Fibroblast of the conjunctiva (primary cell): ENCODE measurements at regions not wholly inside any gene's neighbourhood (a gene's known extent, or its start where the extent isn't known, plus 50 kb on each side); places are given as distances from the start of the nearest gene placed in this dataset.
A peak's percentile ranks its signal among the peaks of the same experiment; 100 is the strongest.
"Not testable (repeated sequence)": the region's sequence is repeated elsewhere in the genome, so short reads cannot be mapped to it uniquely, and the experiment has no call there.

Source experiments
- DNase-seq: peaks from one replicate; pipeline ENCODE4 v3.0.0-alpha.2; 2010; ENCODE audit warnings: low read depth

DNA sequence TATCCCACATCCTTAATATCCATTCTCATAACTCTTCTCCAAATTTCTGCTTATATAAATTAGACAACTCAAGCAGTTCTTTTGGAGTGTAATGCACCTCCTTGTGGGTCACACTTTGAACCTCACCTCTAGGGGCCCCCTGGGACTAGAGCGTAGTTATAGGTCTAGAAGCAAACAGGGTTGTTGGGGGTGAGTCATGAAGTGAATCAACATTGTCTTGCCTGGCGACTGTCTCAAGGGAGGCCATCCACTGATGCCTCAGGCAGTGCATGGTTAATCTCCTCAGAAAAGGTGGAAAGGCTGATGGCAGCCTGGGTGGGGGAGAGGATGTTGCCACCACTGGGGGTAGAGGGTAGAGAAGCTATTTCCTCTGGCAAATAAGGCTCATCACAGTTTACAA is 129.1 kb downstream of the TNFRSF21 start:
- peak; percentile 52 for DNase-seq

DNA sequence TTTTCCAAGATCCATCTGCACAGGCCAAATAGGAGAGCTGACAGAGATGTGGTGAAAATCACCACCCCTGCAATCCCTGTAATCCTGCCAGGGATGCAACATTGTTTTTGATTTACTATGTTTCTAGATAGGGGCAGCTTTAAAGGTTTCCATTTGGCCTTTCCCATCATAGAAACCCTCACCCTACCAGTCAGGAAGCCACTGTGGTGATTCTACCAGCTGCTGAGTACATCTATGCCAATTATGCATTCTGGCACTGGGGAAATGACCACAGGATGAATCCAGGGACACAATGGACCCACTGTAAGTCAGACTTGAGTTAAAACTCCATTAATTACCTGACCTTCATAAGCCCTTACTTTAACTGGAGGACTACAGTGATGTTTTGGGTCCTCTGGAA is 130.4 kb downstream of the TNFRSF21 start:
- no peak for DNase-seq

DNA sequence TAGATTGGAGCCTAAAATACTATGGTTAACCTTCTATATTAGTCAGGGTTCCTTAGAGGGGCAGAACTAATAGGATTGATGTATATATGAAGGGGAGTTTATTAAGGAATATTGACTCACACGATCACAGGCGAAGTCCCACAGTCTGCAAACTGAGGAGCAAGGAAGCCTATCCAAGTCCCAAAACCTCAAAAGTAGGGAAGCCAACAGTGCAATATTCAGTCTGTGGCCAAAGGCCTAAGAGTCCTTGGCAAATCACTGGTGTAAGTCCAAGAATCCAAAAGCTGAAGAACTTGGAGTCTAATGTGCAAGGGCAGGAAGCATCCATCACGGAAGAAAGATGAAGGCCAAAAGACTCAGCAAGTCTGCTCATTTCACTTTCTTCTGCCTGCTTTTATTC is 133.5 kb upstream of the ADGRF1 start:
- no peak for DNase-seq

DNA sequence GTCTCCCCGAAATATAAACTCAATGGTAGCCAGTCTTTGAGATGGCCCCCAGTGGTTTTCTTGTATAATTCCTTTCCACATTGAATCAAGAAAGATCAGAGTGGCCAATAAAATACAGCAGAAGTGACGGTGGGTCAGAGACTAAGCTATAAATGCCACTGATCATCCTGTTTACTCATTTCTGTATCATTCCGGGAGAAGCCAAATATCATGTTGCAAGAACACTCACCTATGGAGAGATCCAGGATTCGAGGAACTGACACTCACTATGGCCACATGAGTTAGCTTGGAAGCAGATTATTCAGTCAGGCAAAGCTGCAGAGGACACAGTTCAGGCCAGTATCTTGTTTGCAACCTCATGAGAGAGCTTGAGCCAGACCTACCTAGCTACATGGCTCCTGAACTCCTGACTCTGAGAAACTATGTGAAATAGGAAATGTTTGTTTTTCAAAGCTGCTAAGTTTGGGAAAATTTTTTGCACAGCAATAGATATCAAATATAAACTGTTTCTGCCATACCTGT is 132.4 kb upstream of the ADGRF1 start:
- no peak for DNase-seq

DNA sequence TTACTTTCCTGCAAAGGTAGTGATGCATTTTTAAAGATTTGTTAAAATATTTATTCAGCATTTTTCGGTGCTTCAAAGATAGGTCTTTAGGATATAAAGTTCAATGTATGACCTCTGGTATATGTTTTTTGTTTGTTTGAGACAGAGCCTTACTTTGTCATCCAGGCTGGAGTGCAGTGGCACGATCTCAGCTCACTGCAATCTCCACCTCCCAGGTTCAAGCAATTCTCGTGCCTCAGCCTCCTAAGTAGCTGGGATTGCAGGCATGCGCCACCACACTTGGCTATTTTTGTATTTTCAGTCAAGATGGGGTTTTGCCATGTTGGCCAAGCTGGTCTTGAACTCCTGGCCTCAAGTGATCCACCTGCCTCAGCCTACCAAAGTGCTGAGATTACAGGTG is 131.9 kb upstream of the ADGRF1 start:
- DNase-seq: not testable (repeated sequence)

DNA sequence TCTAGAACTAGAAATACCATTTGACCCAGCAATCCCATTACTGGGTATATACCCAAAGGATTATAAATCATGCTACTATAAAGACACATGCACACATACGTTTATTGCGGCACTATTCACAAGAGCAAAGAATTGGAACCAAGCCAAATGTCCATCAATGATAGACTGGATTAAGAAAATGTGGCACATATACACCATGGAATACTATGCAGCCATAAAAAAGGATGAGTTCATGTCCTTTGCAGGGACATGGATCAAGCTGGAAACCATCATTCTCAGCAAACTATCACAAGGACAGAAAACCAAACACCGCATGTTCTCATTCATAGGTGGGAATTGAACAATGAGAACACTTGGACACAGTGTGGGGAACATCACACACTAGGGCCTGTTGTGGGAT is 131.0 kb upstream of the ADGRF1 start:
- DNase-seq: not testable (repeated sequence)

DNA sequence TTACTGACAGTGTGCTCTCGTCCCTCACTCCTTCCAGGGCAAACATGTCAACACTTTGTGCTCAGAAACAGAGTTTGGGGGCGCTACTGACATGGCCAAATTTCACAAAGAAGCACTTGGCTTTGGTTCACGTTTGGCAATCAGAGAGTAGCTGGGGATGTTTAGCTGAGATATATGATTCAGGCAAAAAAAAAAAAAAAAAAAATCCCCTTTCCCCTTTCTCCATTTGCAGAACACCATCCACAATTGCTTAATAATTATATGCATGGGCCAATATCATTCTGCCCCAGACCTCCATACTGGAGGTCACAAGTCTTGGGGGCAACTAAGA is 128.4 kb upstream of the ADGRF1 start:
- DNase-seq: no peak

DNA sequence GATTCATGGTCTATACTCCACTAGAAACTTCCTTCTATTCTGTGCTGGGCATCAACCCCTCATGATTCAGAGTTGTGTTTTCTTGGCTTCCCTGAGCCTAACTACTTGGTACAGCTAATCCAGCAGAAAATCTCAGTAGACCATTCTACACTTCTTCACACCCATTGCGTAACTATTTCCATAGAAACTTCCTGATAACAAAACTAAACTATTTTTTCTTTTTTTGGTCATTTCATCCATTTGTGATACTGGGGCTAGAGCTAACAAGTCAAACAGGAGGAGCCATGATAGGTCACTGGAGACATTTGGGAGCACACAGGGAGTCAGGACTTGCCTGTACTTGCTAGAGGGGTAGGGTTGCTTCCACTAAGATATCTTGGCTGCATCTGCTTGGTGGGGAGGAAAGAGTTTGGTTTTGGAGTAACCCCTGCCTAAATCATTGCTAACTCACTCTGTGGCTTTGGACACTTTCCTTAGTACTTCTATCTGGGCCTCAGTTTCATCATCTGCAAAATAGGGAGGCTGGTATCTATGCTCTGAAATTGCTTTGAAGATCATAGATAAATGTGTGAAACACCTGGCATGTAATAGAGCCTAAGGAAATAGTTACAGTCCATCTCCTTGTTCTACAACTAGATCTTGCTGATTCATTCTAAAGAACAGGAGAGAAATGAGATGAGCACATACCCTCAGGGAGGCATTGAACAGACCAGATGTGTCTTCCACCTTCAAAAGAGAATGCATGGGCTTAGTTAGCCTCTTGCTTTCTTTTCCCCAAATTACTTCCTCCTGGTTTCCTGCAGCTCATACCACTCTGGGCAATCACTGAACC is 127.9 kb upstream of the ADGRF1 start:
- DNase-seq: peak; percentile 93

DNA sequence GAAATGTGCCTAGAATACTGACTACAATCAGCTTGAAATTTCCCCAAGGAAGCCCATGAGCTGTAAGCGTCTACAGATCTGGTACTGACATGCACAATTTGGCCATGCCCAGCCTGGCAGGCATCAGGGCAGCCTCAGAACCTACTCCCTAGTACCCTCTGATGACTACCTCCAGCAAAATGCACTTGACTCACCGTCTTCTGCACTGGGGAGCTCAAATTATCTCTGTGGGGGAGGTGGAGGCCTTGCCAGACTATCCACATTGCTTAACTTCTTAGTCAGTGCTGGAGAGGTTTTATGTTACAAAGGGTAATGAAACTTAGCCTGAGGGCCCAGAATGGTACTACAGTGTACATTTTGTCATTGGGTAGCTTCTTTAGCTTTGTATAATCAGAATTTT is 126.0 kb upstream of the ADGRF1 start:
- peak; percentile 97 for DNase-seq

DNA sequence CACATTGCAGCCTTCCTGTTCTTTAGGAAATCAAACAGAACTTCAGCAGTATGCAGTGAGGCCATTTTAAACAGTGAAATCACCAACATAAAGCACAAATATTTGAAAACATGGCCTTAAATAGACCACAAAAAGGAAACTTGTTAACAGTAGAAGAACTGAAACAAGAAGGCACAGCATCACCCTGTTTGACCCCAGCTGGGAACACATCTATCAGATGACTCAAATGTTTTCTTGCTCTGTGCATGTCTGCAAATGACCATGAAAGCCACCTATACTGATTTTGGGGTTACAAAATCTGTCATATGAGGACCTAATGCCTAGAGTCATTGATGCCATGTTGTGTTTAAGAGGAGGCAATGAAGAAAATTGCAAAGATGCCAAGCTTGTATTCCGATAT is 123.8 kb upstream of the ADGRF1 start:
- no peak for DNase-seq

DNA sequence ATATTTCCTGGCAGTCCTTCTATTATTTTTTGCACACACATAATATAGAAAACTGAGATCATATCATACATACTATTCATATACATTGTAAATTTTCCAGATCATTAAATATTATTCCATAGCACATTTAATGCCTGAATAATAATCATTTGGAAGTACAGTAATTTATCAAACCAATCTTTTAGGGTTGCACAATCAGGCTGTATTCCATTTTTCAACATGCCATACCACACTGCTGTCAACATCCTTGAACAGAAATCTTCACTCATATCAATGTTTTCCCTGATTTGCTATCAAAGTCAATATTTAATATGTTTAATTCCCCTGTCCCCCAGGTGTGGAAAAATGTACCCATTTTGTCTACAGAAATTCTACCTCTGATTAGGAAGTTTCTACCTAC is 122.7 kb upstream of the ADGRF1 start:
- DNase-seq: no peak

DNA sequence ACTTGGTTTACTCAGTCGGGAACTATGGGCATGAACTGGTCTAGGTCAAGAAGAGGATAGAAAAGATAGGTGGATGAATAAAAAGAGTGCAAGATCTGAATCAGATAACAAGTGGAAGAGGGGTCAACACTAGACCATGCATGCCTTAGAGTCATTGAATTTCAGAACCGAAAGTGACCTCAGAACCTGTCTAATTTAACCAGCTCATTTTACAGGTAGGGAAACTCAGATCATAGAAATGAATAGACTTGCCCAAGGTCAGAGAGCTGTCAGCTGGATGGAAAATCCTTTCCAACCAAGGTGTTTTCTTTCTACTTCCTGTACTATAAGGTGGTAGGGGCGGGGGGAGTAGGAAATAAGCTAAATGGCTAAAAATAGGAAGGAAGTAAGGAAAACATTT is 121.4 kb upstream of the ADGRF1 start:
- no peak for DNase-seq

DNA sequence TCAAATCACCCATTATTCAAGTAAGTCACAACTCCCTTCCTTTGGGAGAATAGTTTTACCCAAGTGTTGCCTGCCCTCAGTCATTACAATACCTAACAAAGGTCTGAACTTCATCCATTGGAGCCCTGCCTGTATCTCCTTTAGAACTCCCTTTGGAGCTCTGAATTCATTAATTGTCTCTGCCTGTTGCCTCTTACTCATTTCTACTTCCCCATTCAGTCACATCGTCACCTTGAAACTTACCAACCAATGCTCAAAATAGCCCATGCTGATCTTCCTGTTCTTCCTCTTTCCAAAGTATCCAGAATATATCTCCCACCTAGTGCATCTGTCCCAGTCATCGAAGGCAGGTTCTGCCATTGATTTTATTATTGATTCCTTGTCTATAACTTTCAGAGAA is 120.7 kb upstream of the ADGRF1 start:
- DNase-seq: no peak

DNA sequence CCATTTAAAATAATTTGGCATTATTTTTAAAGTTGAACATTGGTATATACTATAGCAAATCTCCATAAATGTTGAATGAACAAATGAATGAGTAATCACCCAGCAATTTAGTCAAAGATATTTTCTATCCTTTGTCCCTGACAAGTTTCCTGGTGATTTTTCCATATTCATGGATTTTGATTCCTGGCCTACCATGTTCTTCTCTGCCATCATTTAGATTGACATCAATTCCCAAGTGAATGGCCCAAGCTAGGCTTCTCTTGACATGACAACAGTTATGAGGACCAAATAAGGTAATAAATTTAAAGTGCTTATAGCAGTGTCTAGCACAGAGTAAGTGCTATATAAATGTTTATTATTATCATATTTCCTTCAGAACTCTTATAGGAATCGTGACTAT is 120.1 kb upstream of the ADGRF1 start:
- DNase-seq: no peak

DNA sequence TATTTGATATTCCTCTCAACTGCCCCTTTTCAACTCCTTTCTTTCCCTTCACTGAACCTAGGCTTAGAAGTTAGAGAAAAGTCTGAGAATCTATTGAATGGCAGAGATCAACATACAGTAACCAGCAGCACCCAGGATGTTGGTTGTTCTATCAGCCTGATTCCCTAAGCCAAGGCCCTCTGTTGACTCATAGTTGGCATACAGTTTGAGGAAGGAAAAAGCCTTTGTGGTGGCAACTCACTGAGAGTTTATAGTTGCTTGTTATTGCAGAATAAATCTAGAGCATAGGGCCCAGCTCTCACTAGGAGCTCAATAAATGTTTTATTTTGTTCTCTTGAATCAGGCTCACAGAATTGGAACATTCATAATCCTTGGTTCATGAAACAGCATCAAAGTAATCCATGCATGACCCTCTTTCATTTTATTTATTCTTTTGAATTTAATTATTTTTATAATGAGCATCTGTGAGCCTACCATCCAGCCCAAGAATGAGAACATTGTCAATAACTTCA is 119.1 kb upstream of the ADGRF1 start:
- DNase-seq: peak; percentile 74

DNA sequence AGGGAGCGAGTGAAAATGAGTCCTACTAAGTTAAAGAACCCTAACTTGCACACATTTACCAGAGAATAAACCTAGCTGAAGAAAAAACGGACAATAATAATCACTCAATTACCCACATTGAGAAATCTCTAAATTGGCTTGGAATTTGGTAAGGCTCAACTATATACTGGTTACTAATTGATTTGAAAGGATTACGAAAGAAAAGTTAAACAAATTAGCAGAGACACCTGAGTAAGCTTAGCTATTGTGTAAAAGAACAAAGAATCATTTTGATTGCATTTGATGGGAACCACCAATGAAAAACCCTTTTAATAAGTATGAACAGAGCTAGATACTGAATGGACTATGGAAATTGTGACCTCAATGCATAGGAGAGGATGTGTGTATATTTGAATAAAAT is 118.6 kb upstream of the ADGRF1 start:
- no peak for DNase-seq

DNA sequence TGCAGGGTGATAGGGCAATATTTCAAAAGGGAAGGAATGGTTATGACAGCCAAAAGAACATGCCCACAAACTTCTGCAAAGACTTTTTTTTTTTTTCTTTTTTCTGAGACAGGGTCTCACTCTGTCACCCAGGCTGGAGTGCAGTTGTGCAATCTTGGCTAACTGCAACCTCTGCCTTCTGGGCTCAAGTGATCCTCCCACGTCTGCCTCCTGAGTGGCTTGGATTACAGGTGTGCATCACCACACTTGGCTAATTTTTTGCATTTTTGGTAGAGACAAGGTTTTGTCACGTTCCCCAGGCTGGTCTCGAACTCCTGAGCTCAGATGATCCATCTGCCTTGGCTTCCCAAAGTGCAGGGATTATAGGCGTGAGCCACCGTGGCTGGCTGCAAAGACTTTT is 117.6 kb upstream of the ADGRF1 start:
- no peak for DNase-seq

DNA sequence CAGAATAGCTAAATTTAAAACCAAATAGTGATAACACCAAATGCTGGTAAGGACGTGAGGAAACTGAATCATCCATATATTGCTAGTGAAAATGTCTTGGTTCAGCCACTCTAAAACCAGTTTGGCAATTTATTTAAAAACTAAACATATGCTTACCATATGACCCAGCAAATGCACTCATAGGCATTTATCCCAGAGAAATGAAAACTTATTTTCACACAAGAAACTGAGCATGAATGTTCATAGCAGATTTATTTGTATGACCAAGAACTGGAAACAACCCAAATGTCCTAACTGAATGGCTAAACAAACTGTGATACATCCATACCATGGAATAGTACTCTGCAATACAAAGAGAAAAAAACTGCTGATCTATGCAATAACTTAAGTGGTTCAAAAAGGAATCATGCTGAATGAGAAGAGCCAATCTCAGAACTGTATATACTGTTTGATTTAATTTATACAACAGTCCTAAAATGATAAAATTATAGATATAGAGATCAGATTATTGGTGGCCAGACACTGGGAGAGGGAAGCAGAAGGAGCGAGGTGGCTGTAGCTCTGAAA is 115.6 kb upstream of the ADGRF1 start:
- no peak for DNase-seq

DNA sequence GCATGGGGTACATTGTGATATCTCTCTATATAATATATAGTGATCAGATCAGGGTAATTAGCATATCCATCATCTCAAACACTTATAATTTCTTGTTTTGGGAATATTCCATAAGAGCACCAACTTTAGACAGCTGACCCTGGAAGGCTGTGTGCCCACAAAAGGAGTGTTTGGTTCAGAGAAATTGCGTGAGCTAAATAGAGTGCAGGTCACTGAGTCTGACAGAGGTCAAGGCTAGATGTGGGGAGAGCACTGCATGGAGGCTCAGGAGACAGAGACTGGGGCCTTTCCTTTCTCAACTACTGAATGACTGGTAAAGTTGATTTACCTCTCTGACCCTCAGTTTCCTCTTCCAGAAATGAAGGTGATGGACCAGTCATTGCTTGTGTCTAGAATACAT is 114.9 kb upstream of the ADGRF1 start:
- DNase-seq: no peak

DNA sequence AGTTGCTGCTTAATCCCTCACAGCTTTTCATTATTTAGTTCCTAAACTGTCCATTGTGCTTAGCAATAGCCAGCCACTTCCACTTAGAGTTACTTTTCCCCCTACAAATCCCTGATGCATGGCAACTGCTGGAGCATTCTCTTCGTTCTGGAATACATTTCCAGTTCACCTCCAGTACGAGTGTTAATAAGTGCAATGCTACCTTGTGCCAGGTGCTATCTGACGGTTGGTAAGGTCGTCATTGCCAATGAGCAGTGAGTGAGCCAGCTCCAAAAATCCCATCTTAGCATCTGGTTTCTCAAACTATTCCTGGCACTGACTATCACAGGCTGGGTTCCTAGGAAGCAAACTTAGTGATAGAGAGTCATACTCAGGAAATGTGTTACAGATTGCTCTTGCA is 114.1 kb upstream of the ADGRF1 start:
- no peak for DNase-seq

DNA sequence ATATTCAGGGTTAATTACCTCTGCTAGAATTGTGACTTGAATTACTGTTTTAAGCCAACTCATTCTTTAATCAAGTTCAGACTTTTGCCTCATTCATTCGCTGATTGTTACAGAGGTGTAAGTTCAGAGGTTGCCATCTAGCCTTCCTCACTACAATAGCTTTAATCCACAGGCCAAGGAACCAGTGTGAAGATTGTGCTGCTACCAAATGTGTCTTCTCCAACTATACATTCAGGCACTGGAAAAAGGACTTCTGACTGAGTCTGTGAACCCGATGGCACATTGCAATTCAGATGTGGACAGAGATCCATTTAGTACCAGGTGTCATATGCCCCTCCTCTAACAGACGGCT is 111.2 kb upstream of the ADGRF1 start:
- no peak for DNase-seq

DNA sequence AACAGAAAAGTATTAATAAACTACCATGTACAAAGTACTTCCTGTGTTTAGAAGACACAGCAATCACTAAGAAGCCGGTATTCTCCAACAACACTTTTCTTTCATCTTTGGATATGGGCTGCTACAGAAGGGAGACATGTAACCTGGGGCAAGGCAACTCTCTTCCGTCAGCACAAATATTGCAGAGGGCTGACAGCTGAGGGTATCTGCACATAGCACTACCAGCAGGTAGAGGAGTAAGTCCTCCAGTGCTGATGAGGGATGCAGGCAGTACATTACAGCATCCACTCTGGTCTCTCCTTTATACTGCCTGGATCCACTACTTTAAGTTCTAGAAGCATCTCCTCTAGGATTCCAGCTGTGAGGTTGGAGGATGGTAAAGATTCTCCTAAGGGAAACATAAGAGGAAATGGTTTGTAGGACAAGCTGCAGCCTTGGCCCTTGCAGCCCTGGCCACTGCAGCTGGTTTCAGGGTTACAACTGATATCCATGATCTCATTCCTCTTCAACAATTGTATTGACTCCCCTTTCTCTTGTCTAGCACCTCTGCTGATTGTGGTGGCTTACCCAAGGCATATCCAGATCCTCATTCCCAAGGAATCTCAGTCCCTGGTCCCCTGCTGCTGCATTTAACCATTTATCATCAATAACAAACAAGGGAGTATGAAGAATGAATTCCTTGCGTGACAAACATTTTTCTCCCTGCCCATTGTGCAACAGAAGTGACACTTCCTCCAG is 110.7 kb upstream of the ADGRF1 start:
- no peak for DNase-seq

DNA sequence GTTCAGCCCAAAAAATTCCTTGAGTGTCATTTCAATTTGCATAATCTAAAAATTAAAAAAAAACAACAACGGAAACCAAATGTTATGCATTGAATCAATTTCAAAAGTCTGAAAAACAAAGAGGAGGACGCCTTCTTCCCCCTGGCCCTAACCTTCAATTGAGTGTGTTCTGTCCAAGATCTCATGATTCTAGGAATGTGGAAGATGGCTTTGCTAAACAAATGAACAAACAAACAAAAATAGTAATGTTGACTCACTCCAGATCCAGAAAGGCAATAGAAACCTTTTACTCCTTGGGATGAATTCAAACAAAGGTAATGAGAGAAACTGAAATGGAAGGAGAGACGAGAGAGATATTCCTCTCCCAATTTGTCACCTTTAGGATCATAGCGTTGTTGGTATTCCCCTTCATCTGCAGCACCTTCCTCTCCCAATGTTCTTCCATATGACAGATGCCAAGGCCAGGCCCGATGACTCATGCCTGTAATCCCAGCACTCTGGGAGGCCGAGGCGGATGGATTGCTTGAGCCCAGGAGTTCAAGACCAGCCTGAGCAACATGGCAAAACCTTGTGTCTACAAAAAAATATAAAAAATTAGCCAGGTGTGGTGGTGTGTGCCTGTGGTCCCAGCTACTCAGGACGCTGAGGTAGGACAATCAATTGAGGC is 109.2 kb upstream of the ADGRF1 start:
- no peak for DNase-seq
